Type B pancreatic cell (in vitro differentiated cells): ENCODE measurements at regions not wholly inside any gene's neighbourhood (a gene's known extent, or its start where the extent isn't known, plus 50 kb on each side); places are given as distances from the start of the nearest gene placed in this dataset.

Experiments used
- DNase-seq: peaks from one replicate; pipeline ENCODE4 v3.0.0; 2021; ENCODE audit warnings: mixed read lengths; ENCODE audit not compliant: unreplicated experiment; ENCODE audit errors: extremely low spot score
- H3K27ac Mint-ChIP-seq: 2 replicates; pipeline ENCODE4 v1.8.0; 2021; ENCODE audit warnings: mild to moderate bottlenecking, mixed read lengths
- H3K27me3 Mint-ChIP-seq: 2 replicates; pipeline ENCODE4 v1.8.0; 2021; ENCODE audit warnings: mixed read lengths
- H3K36me3 Mint-ChIP-seq: 2 replicates; pipeline ENCODE4 v1.8.0; 2021; ENCODE audit warnings: mixed read lengths
- H3K4me1 Mint-ChIP-seq: one replicate; pipeline ENCODE4 v1.8.0; 2021; ENCODE audit warnings: mixed read lengths; ENCODE audit not compliant: unreplicated experiment
- H3K4me3 Mint-ChIP-seq: 2 replicates; pipeline ENCODE4 v1.8.0; 2021; ENCODE audit warnings: mild to moderate bottlenecking, mixed read lengths
- H3K9me3 Mint-ChIP-seq: 2 replicates; pipeline ENCODE4 v1.8.0; 2021; ENCODE audit warnings: mixed read lengths
- TF ChIP-seq, protein P1 (sequence below): fragments of 200-600 bp; sonication (generic); conservative IDR thresholded peaks from 2 replicates; pipeline ENCODE4 v1.5.0; 2021; ENCODE audit warnings: antibody characterized with exemption, mild to moderate bottlenecking

DNA sequence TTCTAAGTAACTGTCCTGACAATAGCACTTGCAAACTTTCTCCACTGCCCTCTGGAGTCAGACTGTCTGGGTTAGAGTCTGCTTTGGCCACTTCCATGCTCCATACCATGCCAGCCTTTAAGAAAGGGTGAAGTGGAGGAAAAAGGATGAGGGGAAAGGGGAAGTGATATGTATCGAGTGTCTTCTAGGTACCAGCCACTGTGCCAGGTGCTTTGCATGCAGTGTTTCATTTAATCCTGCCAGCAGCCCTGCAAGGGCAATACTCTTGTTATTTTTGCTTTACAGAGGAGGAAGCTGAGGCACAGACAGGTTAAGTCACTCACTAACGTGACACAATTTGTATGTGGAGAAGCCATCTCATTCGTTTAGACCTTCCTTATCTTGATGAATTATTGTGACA lies 55.6 kb downstream of the RTL9 start:
- peaks cover 51% of the 10 kb centered on the region for H3K4me1 Mint-ChIP-seq
- no peaks in the 10 kb centered on the region for H3K36me3 Mint-ChIP-seq
- no peak for DNase-seq
- peaks cover 4% of the 10 kb centered on the region for H3K27me3 Mint-ChIP-seq
- TF ChIP-seq, protein P1, sequence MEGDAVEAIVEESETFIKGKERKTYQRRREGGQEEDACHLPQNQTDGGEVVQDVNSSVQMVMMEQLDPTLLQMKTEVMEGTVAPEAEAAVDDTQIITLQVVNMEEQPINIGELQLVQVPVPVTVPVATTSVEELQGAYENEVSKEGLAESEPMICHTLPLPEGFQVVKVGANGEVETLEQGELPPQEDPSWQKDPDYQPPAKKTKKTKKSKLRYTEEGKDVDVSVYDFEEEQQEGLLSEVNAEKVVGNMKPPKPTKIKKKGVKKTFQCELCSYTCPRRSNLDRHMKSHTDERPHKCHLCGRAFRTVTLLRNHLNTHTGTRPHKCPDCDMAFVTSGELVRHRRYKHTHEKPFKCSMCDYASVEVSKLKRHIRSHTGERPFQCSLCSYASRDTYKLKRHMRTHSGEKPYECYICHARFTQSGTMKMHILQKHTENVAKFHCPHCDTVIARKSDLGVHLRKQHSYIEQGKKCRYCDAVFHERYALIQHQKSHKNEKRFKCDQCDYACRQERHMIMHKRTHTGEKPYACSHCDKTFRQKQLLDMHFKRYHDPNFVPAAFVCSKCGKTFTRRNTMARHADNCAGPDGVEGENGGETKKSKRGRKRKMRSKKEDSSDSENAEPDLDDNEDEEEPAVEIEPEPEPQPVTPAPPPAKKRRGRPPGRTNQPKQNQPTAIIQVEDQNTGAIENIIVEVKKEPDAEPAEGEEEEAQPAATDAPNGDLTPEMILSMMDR = no peak
- no peaks in the 10 kb centered on the region for H3K9me3 Mint-ChIP-seq
- H3K4me3 Mint-ChIP-seq = no peak overlapping the region
- no peak overlapping the region for H3K27ac Mint-ChIP-seq

GRCh38 chrX:110414679-110415439 lies 56.2 kb downstream of the RTL9 start:
- DNase-seq = no peak
- H3K27ac Mint-ChIP-seq = no peak overlapping the region
- H3K36me3 Mint-ChIP-seq = no peaks in the 10 kb centered on the region
- no peak overlapping the region for H3K4me3 Mint-ChIP-seq
- peaks cover 4% of the 10 kb centered on the region for H3K27me3 Mint-ChIP-seq
- H3K4me1 Mint-ChIP-seq = peaks cover 50% of the 10 kb centered on the region
- TF ChIP-seq, protein P1 = no peak
- no peaks in the 10 kb centered on the region for H3K9me3 Mint-ChIP-seq

- H3K4me1 Mint-ChIP-seq = peaks cover 48% of the 10 kb centered on the region
- H3K27me3 Mint-ChIP-seq = peaks cover 4% of the 10 kb centered on the region
- H3K9me3 Mint-ChIP-seq = no peaks in the 10 kb centered on the region
- H3K4me3 Mint-ChIP-seq = no peak overlapping the region
- H3K27ac Mint-ChIP-seq = no peak overlapping the region
- TF ChIP-seq, protein P1 = no peak
- no peak for DNase-seq
- H3K36me3 Mint-ChIP-seq = no peaks in the 10 kb centered on the region
Observed at GRCh38 chrX:110415440-110416170, 57.0 kb downstream of the RTL9 start.

- H3K4me3 Mint-ChIP-seq = no peak overlapping the region
- TF ChIP-seq, protein P1 = no peak
- DNase-seq = no peak
- H3K27me3 Mint-ChIP-seq = peaks cover 4% of the 10 kb centered on the region
- no peak overlapping the region for H3K27ac Mint-ChIP-seq
- H3K9me3 Mint-ChIP-seq = no peaks in the 10 kb centered on the region
- H3K4me1 Mint-ChIP-seq = peaks cover 55% of the 10 kb centered on the region
- H3K36me3 Mint-ChIP-seq = no peaks in the 10 kb centered on the region
Observed at GRCh38 chrX:110417128-110417527, 58.5 kb downstream of the RTL9 start.

DNA sequence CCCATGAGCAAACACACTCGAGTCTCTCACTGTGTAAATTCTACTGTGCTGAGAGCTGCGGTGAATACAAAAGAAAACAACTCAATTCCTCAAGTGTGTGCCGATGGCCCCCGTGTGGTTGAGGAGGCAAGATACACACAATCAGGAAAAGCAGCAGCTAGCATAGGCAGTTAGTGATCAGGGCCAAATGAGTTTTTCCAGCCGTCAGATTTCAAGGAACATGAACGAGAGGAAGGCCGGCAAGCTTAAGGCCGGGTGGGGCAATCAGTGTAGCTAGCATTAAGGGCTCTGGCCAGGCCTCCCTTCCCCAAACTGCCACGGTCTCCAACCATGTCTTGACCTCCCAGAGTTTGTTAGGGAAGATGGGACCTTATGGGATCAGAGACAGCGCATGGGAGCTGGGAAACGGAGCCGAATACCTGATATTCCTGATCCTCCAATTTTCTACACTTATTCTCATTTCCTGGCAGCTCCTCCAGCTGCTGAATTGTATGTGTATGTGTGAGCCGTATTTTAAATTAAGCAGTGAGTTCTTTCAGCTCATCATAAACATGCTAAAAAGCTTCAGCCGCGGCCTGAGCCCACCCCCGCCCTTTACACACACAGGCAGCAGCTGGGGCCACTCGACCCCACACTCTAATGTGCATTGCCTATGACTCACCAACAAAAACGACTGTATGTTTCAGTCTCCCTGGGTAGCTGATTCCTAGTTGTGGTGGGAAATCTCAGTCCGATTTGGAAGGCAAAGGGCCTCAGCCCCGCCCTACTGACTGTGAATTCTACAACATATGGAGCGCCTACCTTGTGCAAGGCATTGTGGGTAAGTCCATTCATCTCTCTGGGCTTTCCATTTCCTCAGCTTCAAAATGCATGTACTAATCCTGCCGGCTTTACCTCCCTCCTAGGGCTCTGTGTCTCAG lies 59.9 kb downstream of the RTL9 start:
- DNase-seq = no peak
- no peaks in the 10 kb centered on the region for H3K36me3 Mint-ChIP-seq
- H3K9me3 Mint-ChIP-seq = no peaks in the 10 kb centered on the region
- peaks cover 42% of the 10 kb centered on the region for H3K4me1 Mint-ChIP-seq
- H3K27ac Mint-ChIP-seq = peak overlapping the region; percentile 46
- H3K27me3 Mint-ChIP-seq = no peaks in the 10 kb centered on the region
- peak overlapping the region; percentile 22 for H3K4me3 Mint-ChIP-seq
- TF ChIP-seq, protein P1 = peak; percentile 78
